ENCODE measurements at regions not wholly inside any gene's neighbourhood (a gene's known extent, or its start where the extent isn't known, plus 50 kb on each side); places are given as distances from the start of the nearest gene placed in this dataset.
A peak's percentile ranks its signal among the peaks of the same experiment; 100 is the strongest.

GRCh38 chr1:68963353-68963752 lies 466.5 kb upstream of the DEPDC1 start:
- TF ChIP-seq, protein P1, sequence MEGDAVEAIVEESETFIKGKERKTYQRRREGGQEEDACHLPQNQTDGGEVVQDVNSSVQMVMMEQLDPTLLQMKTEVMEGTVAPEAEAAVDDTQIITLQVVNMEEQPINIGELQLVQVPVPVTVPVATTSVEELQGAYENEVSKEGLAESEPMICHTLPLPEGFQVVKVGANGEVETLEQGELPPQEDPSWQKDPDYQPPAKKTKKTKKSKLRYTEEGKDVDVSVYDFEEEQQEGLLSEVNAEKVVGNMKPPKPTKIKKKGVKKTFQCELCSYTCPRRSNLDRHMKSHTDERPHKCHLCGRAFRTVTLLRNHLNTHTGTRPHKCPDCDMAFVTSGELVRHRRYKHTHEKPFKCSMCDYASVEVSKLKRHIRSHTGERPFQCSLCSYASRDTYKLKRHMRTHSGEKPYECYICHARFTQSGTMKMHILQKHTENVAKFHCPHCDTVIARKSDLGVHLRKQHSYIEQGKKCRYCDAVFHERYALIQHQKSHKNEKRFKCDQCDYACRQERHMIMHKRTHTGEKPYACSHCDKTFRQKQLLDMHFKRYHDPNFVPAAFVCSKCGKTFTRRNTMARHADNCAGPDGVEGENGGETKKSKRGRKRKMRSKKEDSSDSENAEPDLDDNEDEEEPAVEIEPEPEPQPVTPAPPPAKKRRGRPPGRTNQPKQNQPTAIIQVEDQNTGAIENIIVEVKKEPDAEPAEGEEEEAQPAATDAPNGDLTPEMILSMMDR (IDR thresholded peaks at IDR 0.05; ENCODE audit: insufficient read depth, low read length, severe bottlenecking), result no peak
- no peak for FAIRE-seq
- Histone ChIP-seq H3K27me3 (ENCODE audit: control insufficient read depth, insufficient read depth, low read length) (no peaks in the 10 kb centered on the region), H3K4me3 (ENCODE audit: low read depth, low read length) (no peak overlapping the region), H3K36me3 (ENCODE audit: control insufficient read depth, insufficient read depth, low read length) (no peaks in the 10 kb centered on the region)
- no peak for DNase-seq (ENCODE audit: low read depth)

GRCh38 chr1:68969441-68969840 lies 472.6 kb upstream of the DEPDC1 start:
- no peak overlapping the region for H3K4me3 ChIP-seq (ENCODE audit: low read depth, low read length)
- TF ChIP-seq, protein P1 (IDR thresholded peaks at IDR 0.05; ENCODE audit: insufficient read depth, low read length, severe bottlenecking), result no peak
- no peak for DNase-seq (ENCODE audit: low read depth)
- FAIRE-seq, result peak; percentile 60
- no peaks in the 10 kb centered on the region for H3K27me3 ChIP-seq (ENCODE audit: control insufficient read depth, insufficient read depth, low read length)
- H3K36me3 ChIP-seq (ENCODE audit: control insufficient read depth, insufficient read depth, low read length), result no peaks in the 10 kb centered on the region

DNA sequence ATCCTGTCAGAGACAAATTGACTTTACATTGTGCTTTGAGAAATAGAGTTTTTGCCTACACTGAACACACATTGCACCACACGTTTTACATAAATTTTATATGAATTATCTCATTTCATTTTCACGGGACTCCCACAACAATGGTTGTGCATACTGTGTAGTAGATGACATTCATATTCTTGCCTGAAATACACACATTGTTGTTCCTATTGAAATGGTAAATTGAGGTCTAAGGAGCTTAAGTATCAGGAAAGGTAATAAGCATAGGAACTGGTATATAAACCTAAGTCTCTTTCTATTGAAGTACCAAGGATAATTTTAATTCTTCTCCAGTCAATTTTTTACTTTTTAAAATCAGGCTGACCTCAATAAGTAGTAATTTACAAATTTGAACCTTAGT lies 473.7 kb upstream of the DEPDC1 start:
- DNase-seq (ENCODE audit: low read depth) (no peak), FAIRE-seq (no peak)
- H3K27me3 ChIP-seq (ENCODE audit: control insufficient read depth, insufficient read depth, low read length), result no peaks in the 10 kb centered on the region
- no peak overlapping the region for H3K4me3 ChIP-seq (ENCODE audit: low read depth, low read length)
- TF ChIP-seq, protein P1 (IDR thresholded peaks at IDR 0.05; ENCODE audit: insufficient read depth, low read length, severe bottlenecking), result no peak
- H3K36me3 ChIP-seq (ENCODE audit: control insufficient read depth, insufficient read depth, low read length), result no peaks in the 10 kb centered on the region

DNA sequence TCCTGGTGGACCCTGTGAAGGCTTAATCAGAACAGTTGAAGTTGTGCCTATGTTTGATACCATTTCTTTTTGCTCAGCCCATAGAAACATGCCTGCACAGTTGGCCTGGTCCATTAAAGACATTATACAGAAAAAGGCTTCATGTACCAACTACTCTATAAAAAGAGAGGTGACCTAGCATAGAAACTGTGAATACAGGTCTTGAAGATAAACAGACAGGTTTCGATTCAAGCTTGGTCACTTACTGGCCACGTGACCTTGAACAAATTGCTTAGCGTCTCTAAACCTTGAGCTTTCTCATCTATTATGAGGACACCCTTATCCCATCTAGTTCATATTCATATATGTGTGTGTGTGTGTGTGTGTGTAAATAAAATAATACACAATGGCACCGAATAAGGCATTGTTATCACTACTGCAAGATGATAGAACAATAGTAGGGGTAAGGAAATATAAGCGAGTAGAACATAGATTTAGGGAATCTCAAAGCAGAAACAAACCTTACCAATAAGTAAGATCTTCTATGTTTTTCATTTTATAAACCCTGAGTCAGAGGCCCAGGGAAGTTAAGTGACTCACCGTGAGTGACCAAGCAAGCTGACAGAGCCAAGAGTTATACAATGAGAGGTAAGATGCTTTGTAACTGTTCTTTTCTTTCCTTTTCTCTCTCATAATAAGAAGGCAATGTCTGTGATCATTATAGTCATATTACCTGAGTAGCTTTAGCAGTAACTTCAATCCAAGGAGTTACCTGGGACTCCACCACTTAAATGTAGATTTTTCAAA lies 476.8 kb upstream of the DEPDC1 start:
- Histone ChIP-seq H3K4me3 (ENCODE audit: low read depth, low read length) (no peak overlapping the region), H3K27me3 (ENCODE audit: control insufficient read depth, insufficient read depth, low read length) (no peaks in the 10 kb centered on the region), H3K36me3 (ENCODE audit: control insufficient read depth, insufficient read depth, low read length) (no peaks in the 10 kb centered on the region)
- FAIRE-seq (no peak), DNase-seq (ENCODE audit: low read depth) (peak; percentile 52)
- TF ChIP-seq, protein P1 (IDR thresholded peaks at IDR 0.05; ENCODE audit: insufficient read depth, low read length, severe bottlenecking), result no peak

GRCh38 chr1:68974447-68974846 lies 477.6 kb upstream of the DEPDC1 start:
- Histone ChIP-seq H3K36me3 (ENCODE audit: control insufficient read depth, insufficient read depth, low read length) (no peaks in the 10 kb centered on the region), H3K4me3 (ENCODE audit: low read depth, low read length) (no peak overlapping the region)

More at GRCh38 chr1:68974447-68974846, 477.6 kb upstream of the DEPDC1 start:
- TF ChIP-seq, protein P1 (IDR thresholded peaks at IDR 0.05; ENCODE audit: insufficient read depth, low read length, severe bottlenecking), result no peak
- FAIRE-seq (no peak), DNase-seq (ENCODE audit: low read depth) (no peak)
- H3K27me3 ChIP-seq (ENCODE audit: control insufficient read depth, insufficient read depth, low read length), result no peaks in the 10 kb centered on the region
